DMS153 treated with DMSO at 0.1 percent for 48 hours (cell line): ENCODE measurements at regions not wholly inside any gene's neighbourhood (a gene's known extent, or its start where the extent isn't known, plus 50 kb on each side); places are given as distances from the start of the nearest gene placed in this dataset.

Source experiments
- DNase-seq: peaks from one replicate; lab custom pipeline; 2025; ENCODE audit not compliant: unreplicated experiment; lab: John Stamatoyannopoulos, UW

- DNase-seq = no peak
These were observed 128.1 kb upstream of the MIS18BP1 start for GRCh38 chr14:45381091-45381490.

- no peak for DNase-seq
These were observed 124.2 kb upstream of the MIS18BP1 start for GRCh38 chr14:45377166-45377565.

- no peak for DNase-seq
These were observed 120.9 kb upstream of the MIS18BP1 start for GRCh38 chr14:45373877-45374276.

GRCh38 chr14:45364565-45365156, 111.7 kb upstream of the MIS18BP1 start:
- DNase-seq = no peak

GRCh38 chr14:45362505-45362904, 109.5 kb upstream of the MIS18BP1 start:
- DNase-seq = no peak

GRCh38 chr14:45361727-45362126, 108.7 kb upstream of the MIS18BP1 start:
- no peak for DNase-seq

- DNase-seq = no peak
These were observed 106.7 kb upstream of the MIS18BP1 start for GRCh38 chr14:45359746-45360145.

GRCh38 chr14:45332360-45332988, 79.5 kb upstream of the MIS18BP1 start:
- DNase-seq = no peak

- no peak for DNase-seq
These were observed 55.9 kb upstream of the MIS18BP1 start for GRCh38 chr14:45308745-45309397.
